GM23338 (cell line): ENCODE measurements at regions not wholly inside any gene's neighbourhood (a gene's known extent, or its start where the extent isn't known, plus 50 kb on each side); places are given as distances from the start of the nearest gene placed in this dataset.
A peak's percentile ranks its signal among the peaks of the same experiment; 100 is the strongest.

Experiments
- ATAC-seq: fragments of 200-7000 bp; cut with Tn5 transposase; 3 replicates; pipeline ENCODE4 v1.9.1; 2020
- DNase-seq: peaks from one replicate; pipeline ENCODE4 v3.0.0-alpha.2; 2015; ENCODE audit warnings: low spot score
- H2AFZ ChIP-seq: fragments of 200-600 bp; sonication (generic); 2 replicates; pipeline ENCODE4 v1.8.0; 2016; ENCODE audit warnings: antibody characterized with exemption, mild to moderate bottlenecking, moderate library complexity
- H3F3A ChIP-seq: fragments of 200-600 bp; sonication (generic); replicated peaks from 2 replicates; pipeline ENCODE4 v1.8.0; 2017; ENCODE audit warnings: antibody characterized with exemption, mixed run types, low read depth
- H3K27ac ChIP-seq: fragments of 200-600 bp; sonication (generic); 2 replicates; pipeline ENCODE4 v1.6.1; 2016; ENCODE audit warnings: low read depth
- H3K27me3 ChIP-seq: fragments of 200-600 bp; sonication (generic); 2 replicates; pipeline ENCODE4 v1.8.0; 2016; ENCODE audit warnings: mild to moderate bottlenecking, mixed run types, moderate library complexity; ENCODE audit not compliant: insufficient read depth
- H3K36me3 ChIP-seq: fragments of 200-600 bp; sonication (generic); 2 replicates; pipeline ENCODE4 v1.8.0; 2016; ENCODE audit warnings: mild to moderate bottlenecking; ENCODE audit not compliant: insufficient read depth
- H3K4me1 ChIP-seq: fragments of 200-600 bp; sonication (generic); 2 replicates; pipeline ENCODE4 v1.8.0; 2016; ENCODE audit warnings: mild to moderate bottlenecking, moderate library complexity; ENCODE audit not compliant: insufficient read depth
- H3K4me2 ChIP-seq: fragments of 200-600 bp; sonication (generic); 2 replicates; pipeline ENCODE4 v1.7.1; 2017; ENCODE audit warnings: mixed run types
- H3K4me3 ChIP-seq: fragments of 200-600 bp; sonication (generic); 2 replicates; pipeline ENCODE4 v1.6.1; 2016; ENCODE audit warnings: mixed run types
- H3K79me2 ChIP-seq: fragments of 200-600 bp; sonication (generic); replicated peaks from 2 replicates; pipeline ENCODE4 v1.8.0; 2017; ENCODE audit warnings: mild to moderate bottlenecking; ENCODE audit not compliant: insufficient read depth
- H3K9me2 ChIP-seq: fragments of 200-600 bp; sonication (generic); 2 replicates; pipeline ENCODE4 v1.8.0; 2017; ENCODE audit not compliant: insufficient read depth
- H4K20me1 ChIP-seq: fragments of 200-600 bp; sonication (generic); replicated peaks from 2 replicates; pipeline ENCODE4 v1.8.0; 2017; ENCODE audit warnings: mild to moderate bottlenecking; ENCODE audit not compliant: insufficient read depth
- H3K27ac Mint-ChIP-seq: 2 replicates; pipeline ENCODE4 v1.8.0; 2020; ENCODE audit warnings: inconsistent platforms, mild to moderate bottlenecking, moderate library complexity, mixed read lengths
- H3K27me3 Mint-ChIP-seq: 3 replicates; pipeline ENCODE4 v1.8.0; 2022; ENCODE audit warnings: low read depth, mild to moderate bottlenecking, moderate library complexity, mixed read lengths, inconsistent platforms; ENCODE audit not compliant: insufficient read depth, poor library complexity
- H3K36me3 Mint-ChIP-seq: 3 replicates; pipeline ENCODE4 v1.8.0; 2021; ENCODE audit warnings: low read depth, mild to moderate bottlenecking, inconsistent platforms, moderate library complexity, mixed read lengths
- H3K4me1 Mint-ChIP-seq: 3 replicates; pipeline ENCODE4 v1.8.0; 2020; ENCODE audit warnings: mild to moderate bottlenecking, inconsistent platforms, mixed read lengths
- H3K4me3 Mint-ChIP-seq: 3 replicates; pipeline ENCODE4 v1.8.0; 2021; ENCODE audit warnings: moderate library complexity, mild to moderate bottlenecking, inconsistent platforms, mixed read lengths
- H3K9me3 Mint-ChIP-seq: 3 replicates; pipeline ENCODE4 v1.8.0; 2020; ENCODE audit warnings: moderate library complexity, mild to moderate bottlenecking, inconsistent platforms, mixed read lengths
- CREB1 ChIP-seq: fragments of 250-450 bp; sonication (Bioruptor Pico); IDR thresholded peaks from 2 replicates; pipeline ENCODE4 v1.5.0; 2020; ENCODE audit warnings: low read depth, mild to moderate bottlenecking, moderate library complexity
- ETS1 ChIP-seq: IDR thresholded peaks from 2 replicates; pipeline ENCODE4 v1.6.1; 2016; ENCODE audit warnings: antibody characterized with exemption
- EZH2 ChIP-seq: fragments of 200-600 bp; sonication (generic); IDR thresholded peaks from one replicate; pipeline ENCODE4 v1.8.0; 2017; ENCODE audit warnings: antibody characterized with exemption, mild to moderate bottlenecking, low read depth; ENCODE audit not compliant: unreplicated experiment
- JUNB ChIP-seq: IDR thresholded peaks from one replicate; pipeline ENCODE4 v1.6.1; 2016; ENCODE audit warnings: antibody characterized with exemption; ENCODE audit not compliant: unreplicated experiment
- POLR2AphosphoS5 ChIP-seq: IDR thresholded peaks from 2 replicates; pipeline ENCODE4 v1.6.1; 2016; ENCODE audit warnings: antibody characterized with exemption, low read depth
- STAT1 ChIP-seq: IDR thresholded peaks from one replicate; pipeline ENCODE4 v1.6.1; 2016; ENCODE audit warnings: antibody characterized with exemption; ENCODE audit not compliant: unreplicated experiment
- ZNF114 ChIP-seq: fragments of 250-450 bp; sonication (Bioruptor Pico); IDR thresholded peaks from 2 replicates; pipeline ENCODE4 v1.5.0; 2020; ENCODE audit warnings: mild to moderate bottlenecking, moderate library complexity
- TF ChIP-seq, protein P1 (sequence below), 2 experiments: fragments of 200-600 bp in 1 of 2; sonication (generic) in 1 of 2; conservative IDR thresholded peaks; 2 replicates each; pipeline versions ENCODE4 v1.5.1 to v1.6.1; 2016 to 2017; ENCODE audit warnings: antibody characterized with exemption in 2 of 2, low read depth in 2 of 2, mild to moderate bottlenecking in 2 of 2, moderate library complexity in 1 of 2

GRCh38 chr18:26662996-26663395 lies 114.6 kb upstream of the KCTD1 start:
- Mint-ChIP-seq H3K27me3 (peaks cover 3% of the 10 kb centered on the region), H3K27ac (no peak overlapping the region), H3K4me1 (peaks cover 18% of the 10 kb centered on the region), H3K36me3 (no peaks in the 10 kb centered on the region), H3K4me3 (no peak overlapping the region), H3K9me3 (no peaks in the 10 kb centered on the region; the same call in 2 of the 3 replicates)
- Histone ChIP-seq H3K9me2 (no peaks in the 10 kb centered on the region), H3K4me1 (peaks cover 10% of the 10 kb centered on the region), H3K36me3 (no peaks in the 10 kb centered on the region), H3K79me2 (no peaks in the 10 kb centered on the region), H3K4me2 (no peak overlapping the region), H4K20me1 (no peaks in the 10 kb centered on the region), H3F3A (no peaks in the 10 kb centered on the region), H3K27ac (no peak overlapping the region), H3K4me3 (no peak overlapping the region), H2AFZ (no peak overlapping the region), H3K27me3 (peaks cover 11% of the 10 kb centered on the region; the same call in 1 of the 2 replicates)
- ATAC-seq (no peak), DNase-seq (no peak)
- no peak for TF ChIP-seq CREB1
- TF ChIP-seq POLR2AphosphoS5, result no peak
- TF ChIP-seq ZNF114 (CRISPR knock-in tag), result no peak
- TF ChIP-seq JUNB, result no peak

GRCh38 chr18:26657631-26658581 lies 109.6 kb upstream of the KCTD1 start:
- H3K36me3 Mint-ChIP-seq, result no peaks in the 10 kb centered on the region; the same call in 2 of the 3 replicates
- H3K4me3 Mint-ChIP-seq, result peak overlapping the region; percentile 88
- DNase-seq (no peak), ATAC-seq (no peak)
- peak overlapping the region; percentile 82 for H3K4me2 ChIP-seq
- H3K27me3 ChIP-seq, result peaks cover 42% of the 10 kb centered on the region
- H2AFZ ChIP-seq, result peak overlapping the region; percentile 85
- H3K4me1 ChIP-seq, result peaks cover 25% of the 10 kb centered on the region
- H3K9me2 ChIP-seq, result no peaks in the 10 kb centered on the region
- peak overlapping the region; percentile 65 for H3K4me3 ChIP-seq
- no peaks in the 10 kb centered on the region for H3K79me2 ChIP-seq
- no peak overlapping the region for H3K27ac ChIP-seq
- no peak for TF ChIP-seq JUNB
- TF ChIP-seq ETS1, result no peak
- TF ChIP-seq, protein P1, sequence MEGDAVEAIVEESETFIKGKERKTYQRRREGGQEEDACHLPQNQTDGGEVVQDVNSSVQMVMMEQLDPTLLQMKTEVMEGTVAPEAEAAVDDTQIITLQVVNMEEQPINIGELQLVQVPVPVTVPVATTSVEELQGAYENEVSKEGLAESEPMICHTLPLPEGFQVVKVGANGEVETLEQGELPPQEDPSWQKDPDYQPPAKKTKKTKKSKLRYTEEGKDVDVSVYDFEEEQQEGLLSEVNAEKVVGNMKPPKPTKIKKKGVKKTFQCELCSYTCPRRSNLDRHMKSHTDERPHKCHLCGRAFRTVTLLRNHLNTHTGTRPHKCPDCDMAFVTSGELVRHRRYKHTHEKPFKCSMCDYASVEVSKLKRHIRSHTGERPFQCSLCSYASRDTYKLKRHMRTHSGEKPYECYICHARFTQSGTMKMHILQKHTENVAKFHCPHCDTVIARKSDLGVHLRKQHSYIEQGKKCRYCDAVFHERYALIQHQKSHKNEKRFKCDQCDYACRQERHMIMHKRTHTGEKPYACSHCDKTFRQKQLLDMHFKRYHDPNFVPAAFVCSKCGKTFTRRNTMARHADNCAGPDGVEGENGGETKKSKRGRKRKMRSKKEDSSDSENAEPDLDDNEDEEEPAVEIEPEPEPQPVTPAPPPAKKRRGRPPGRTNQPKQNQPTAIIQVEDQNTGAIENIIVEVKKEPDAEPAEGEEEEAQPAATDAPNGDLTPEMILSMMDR (conservative IDR thresholded peaks at IDR 0.05; ENCODE audit: low read depth in 2 of 2), result no peak
- no peak for TF ChIP-seq EZH2
- TF ChIP-seq STAT1, result no peak
- H3K4me1 Mint-ChIP-seq, result peaks cover 44% of the 10 kb centered on the region
- 0 out of 2 replicates have a peak, but pooled peaks cover 5% of the 10 kb centered on the region for H3F3A ChIP-seq
- no peaks in the 10 kb centered on the region for H3K36me3 ChIP-seq
- H3K9me3 Mint-ChIP-seq, result no peaks in the 10 kb centered on the region; the same call in 2 of the 3 replicates
- no peaks in the 10 kb centered on the region for H4K20me1 ChIP-seq
- H3K27me3 Mint-ChIP-seq, result peaks cover 16% of the 10 kb centered on the region
- peak overlapping the region; percentile 83 for H3K27ac Mint-ChIP-seq
